H1 (cell line): ENCODE measurements at regions not wholly inside any gene's neighbourhood (a gene's known extent, or its start where the extent isn't known, plus 50 kb on each side); places are given as distances from the start of the nearest gene placed in this dataset.

Experiments
- CTCF ChIA-PET: fragments of 300-600 bp; sonication (Branson Sonifier 250); formaldehyde crosslinking; loops from one replicate; lab custom pipeline; 2021; ENCODE audit not compliant: partially characterized antibody; lab: Charles Lee
- POLR2A ChIA-PET: fragments of 300-600 bp; sonication (Branson Sonifier 250); formaldehyde crosslinking; loops from one replicate; lab custom pipeline; 2021; ENCODE audit warnings: inconsistent platforms; ENCODE audit not compliant: partially characterized antibody; lab: Charles Lee
- DNase-seq, 2 experiments: peaks; one replicate each; pipeline versions ENCODE4 v3.0.0 to v3.0.0-alpha.2; 2010 to 2022; ENCODE audit warnings: low spot score in 2 of 2, low read depth in 1 of 2, mixed read lengths in 1 of 2
- FAIRE-seq: peaks from 2 replicates; lab custom pipeline; 2011; peaks lifted over from hg19 to GRCh38; lab: Jason Lieb, UNC
- H2AFZ ChIP-seq: 2 replicates; pipeline ENCODE4 v1.8.1; 2012; ENCODE audit warnings: low read length, inconsistent platforms
- H2AK5ac ChIP-seq: 2 replicates; pipeline ENCODE4 v1.6.1; 2013; ENCODE audit warnings: low read depth, low read length
- H2BK120ac ChIP-seq: replicated peaks from 2 replicates; pipeline ENCODE3; 2013; ENCODE audit warnings: low read depth, low read length, inconsistent platforms
- H2BK12ac ChIP-seq: 2 replicates; pipeline ENCODE4 v1.6.1; 2013; ENCODE audit warnings: low read depth, low read length
- H2BK15ac ChIP-seq: 2 replicates; pipeline ENCODE4 v1.6.1; 2013; ENCODE audit warnings: low read length
- H2BK20ac ChIP-seq: 2 replicates; pipeline ENCODE4 v1.6.1; 2013; ENCODE audit warnings: low read length
- H2BK5ac ChIP-seq: 2 replicates; pipeline ENCODE4 v1.6.1; 2013; ENCODE audit warnings: low read depth, low read length
- H3K14ac ChIP-seq: 2 replicates; pipeline ENCODE4 v1.6.1; 2013; ENCODE audit warnings: inconsistent platforms; ENCODE audit not compliant: insufficient read length
- H3K18ac ChIP-seq: 2 replicates; pipeline ENCODE4 v1.6.1; 2013; ENCODE audit warnings: low read length; ENCODE audit errors: extremely low read depth
- H3K23ac ChIP-seq: 2 replicates; pipeline ENCODE4 v1.6.1; 2013; ENCODE audit warnings: inconsistent platforms; ENCODE audit not compliant: insufficient read length
- H3K23me2 ChIP-seq: 2 replicates; pipeline ENCODE4 v1.6.1; 2013; ENCODE audit warnings: low read depth, low read length
- H3K27ac ChIP-seq: 2 replicates; pipeline ENCODE4 v1.6.1; 2011; ENCODE audit warnings: low read depth, low read length, inconsistent platforms
- H3K27me3 ChIP-seq, 4 experiments: replicated peaks in 1 of 4; 1 replicate in 1 of 4; 2 replicates in 3 of 4; pipeline versions ENCODE4 v1.6.1 to v1.8.1; 2011 to 2013; ENCODE audit warnings: low read length in 3 of 4, mild to moderate bottlenecking in 3 of 4, inconsistent platforms in 2 of 4, mixed read lengths in 2 of 4, moderate library complexity in 1 of 4; ENCODE audit not compliant: control insufficient read depth in 3 of 4, insufficient read depth in 3 of 4; ENCODE audit errors: extremely low read depth in 1 of 4
- H3K36me3 ChIP-seq, 4 experiments: 2 replicates each; pipeline versions ENCODE4 v1.6.1 to v1.8.1; 2011 to 2013; ENCODE audit warnings: mild to moderate bottlenecking in 4 of 4, low read length in 3 of 4, moderate library complexity in 2 of 4, control low read depth in 1 of 4, inconsistent platforms in 1 of 4; ENCODE audit not compliant: insufficient read depth in 4 of 4, control insufficient read depth in 2 of 4
- H3K4ac ChIP-seq: replicated peaks from 2 replicates; pipeline ENCODE3; 2013; ENCODE audit warnings: low read length, low read depth, mixed read lengths, inconsistent platforms; ENCODE audit not compliant: insufficient read length
- H3K4me1 ChIP-seq, 4 experiments: replicated peaks in 1 of 4; 1 replicate in 1 of 4; 2 replicates in 3 of 4; pipeline versions ENCODE4 v1.6.1 to v1.8.1; 2011 to 2013; ENCODE audit warnings: low read length in 3 of 4, inconsistent platforms in 2 of 4, mixed read lengths in 1 of 4; ENCODE audit not compliant: insufficient read depth in 4 of 4, control insufficient read depth in 3 of 4
- H3K4me2 ChIP-seq, 2 experiments: 2 replicates each; pipeline versions ENCODE4 v1.6.1 to v1.8.1; 2011 to 2013; ENCODE audit warnings: low read depth in 2 of 2, low read length in 2 of 2, control low read depth in 1 of 2, inconsistent platforms in 1 of 2, mild to moderate bottlenecking in 1 of 2; ENCODE audit not compliant: insufficient read depth in 1 of 2
- H3K4me3 ChIP-seq, 4 experiments: fragments of 200-600, 300-600 bp in 1 of 4; sonication (generic), shearing (Covaris generic), sonication (Bioruptor Twin) in 1 of 4; 2 replicates each; pipeline versions ENCODE4 v1.5.1 to v1.8.1; 2011 to 2016; ENCODE audit warnings: low read length in 4 of 4, low read depth in 3 of 4, control low read depth in 2 of 4, inconsistent platforms in 2 of 4, mild to moderate bottlenecking in 2 of 4, mixed read lengths in 1 of 4, moderate library complexity in 1 of 4; ENCODE audit not compliant: insufficient read depth in 2 of 4; ENCODE audit errors: extremely low read depth in 1 of 4
- H3K56ac ChIP-seq: replicated peaks from 2 replicates; pipeline ENCODE3; 2013; ENCODE audit warnings: low read depth, mild to moderate bottlenecking, mixed read lengths, low read length, inconsistent platforms; ENCODE audit not compliant: insufficient read length
- H3K79me1 ChIP-seq: 2 replicates; pipeline ENCODE4 v1.6.1; 2013; ENCODE audit warnings: low read depth, low read length, control low read depth
- H3K79me2 ChIP-seq, 2 experiments: 2 replicates each; pipeline versions ENCODE4 v1.6.1 to v1.8.1; 2012 to 2013; ENCODE audit warnings: low read length in 2 of 2, mild to moderate bottlenecking in 2 of 2, inconsistent platforms in 1 of 2; ENCODE audit not compliant: insufficient read depth in 2 of 2, control insufficient read depth in 1 of 2
- H3K9ac ChIP-seq, 4 experiments: replicated peaks in 1 of 4; 1 replicate in 1 of 4; 2 replicates in 3 of 4; pipeline versions ENCODE4 v1.6.1 to v1.8.1; 2011 to 2013; ENCODE audit warnings: low read depth in 3 of 4, low read length in 3 of 4, control low read depth in 2 of 4, mild to moderate bottlenecking in 2 of 4, moderate library complexity in 2 of 4, inconsistent platforms in 1 of 4; ENCODE audit errors: extremely low read depth in 1 of 4
- H3K9me3 ChIP-seq, 2 experiments: 2 replicates each; pipeline versions ENCODE4 v1.6.1 to v1.8.1; 2012 to 2013; ENCODE audit warnings: mild to moderate bottlenecking in 2 of 2, moderate library complexity in 2 of 2, control low read depth in 1 of 2, inconsistent platforms in 1 of 2, low read depth in 1 of 2, low read length in 1 of 2, mixed read lengths in 1 of 2; ENCODE audit not compliant: insufficient read depth in 2 of 2
- H4K20me1 ChIP-seq, 2 experiments: replicated peaks in 1 of 2; 2 replicates each; pipeline versions ENCODE3 to v1.8.1; 2011 to 2013; ENCODE audit warnings: inconsistent platforms in 2 of 2, low read length in 2 of 2, mild to moderate bottlenecking in 1 of 2; ENCODE audit not compliant: insufficient read depth in 2 of 2, control insufficient read depth in 1 of 2
- H4K5ac ChIP-seq: 2 replicates; pipeline ENCODE4 v1.6.1; 2013; ENCODE audit warnings: low read length, low read depth, mixed read lengths, inconsistent platforms; ENCODE audit not compliant: insufficient read length
- H4K8ac ChIP-seq: 2 replicates; pipeline ENCODE4 v1.8.0; 2013; ENCODE audit warnings: mild to moderate bottlenecking, moderate library complexity, low read length, inconsistent platforms; ENCODE audit not compliant: insufficient read depth; ENCODE audit errors: extremely low read depth
- H4K91ac ChIP-seq: replicated peaks from 2 replicates; pipeline ENCODE3; 2013; ENCODE audit warnings: low read length, mixed read lengths, inconsistent platforms; ENCODE audit not compliant: insufficient read length
- CBX5 ChIP-seq: fragments of 300-800, 300-1000 bp; sonication (generic); IDR thresholded peaks from 2 replicates; pipeline ENCODE4 v1.7.1; 2016; ENCODE audit warnings: antibody characterized with exemption, low read length, low read depth
- CHD1 ChIP-seq: IDR thresholded peaks from 2 replicates; pipeline ENCODE4 v1.6.1; 2012; ENCODE audit warnings: low read depth, low read length, improper control_type of control experiment
- KDM1A ChIP-seq: fragments of 200-600, 300-600 bp; sonication (generic); IDR thresholded peaks from 2 replicates; pipeline ENCODE4 v1.7.1; 2016; ENCODE audit warnings: mild to moderate bottlenecking, low read length, borderline replicate concordance
- NRF1 ChIP-seq: IDR thresholded peaks from 2 replicates; pipeline ENCODE4 v1.6.1; 2011; ENCODE audit warnings: mild to moderate bottlenecking, low read depth, low read length, improper control_type of control experiment
- POLR2AphosphoS5 ChIP-seq: IDR thresholded peaks from 2 replicates; pipeline ENCODE4 v1.6.1; 2011; ENCODE audit warnings: low read depth, low read length
- POU5F1 ChIP-seq: IDR thresholded peaks from 2 replicates; pipeline ENCODE4 v1.6.1; 2011; ENCODE audit warnings: low read depth, mild to moderate bottlenecking, low read length, moderate library complexity
- RNF2 ChIP-seq: fragments of 200-900, 300-1000 bp; sonication (generic); IDR thresholded peaks from 2 replicates; pipeline ENCODE4 v1.7.1; 2016; ENCODE audit warnings: borderline replicate concordance, low read depth, mild to moderate bottlenecking, antibody characterized with exemption, low read length; ENCODE audit not compliant: poor library complexity, severe bottlenecking; ENCODE audit errors: missing control alignments
- SIRT6 ChIP-seq: IDR thresholded peaks from one replicate; pipeline ENCODE4 v1.7.1; 2012; ENCODE audit warnings: low read length, inconsistent platforms
- SIX5 ChIP-seq: IDR thresholded peaks from 2 replicates; pipeline ENCODE4 v1.6.1; 2011; ENCODE audit warnings: mild to moderate bottlenecking, low read depth, low read length
- SP1 ChIP-seq: IDR thresholded peaks from 2 replicates; pipeline ENCODE4 v1.6.1; 2011; ENCODE audit warnings: low read depth, low read length
- WGBS, 2 experiments: shearing (Covaris generic) in 1 of 2; methylation state at CpG; one replicate each; pipeline versions ENCODE4 v1.1.6 to v1.1.7; 2013 to 2015; ENCODE audit warnings: low lambda C conversion rate in 2 of 2, mixed read lengths in 2 of 2, inconsistent platforms in 1 of 2, low coverage in 1 of 2, missing lambda C conversion rate in 1 of 2; ENCODE audit not compliant: insufficient replicate concordance in 2 of 2, insufficient coverage in 1 of 2, insufficient read length in 1 of 2; ENCODE audit errors: extremely low coverage in 1 of 2, missing lambda C conversion rate in 1 of 2; 5-methylcytosine and 5-hydroxymethylcytosine counted together
- TF ChIP-seq, protein P1 (sequence below): IDR thresholded peaks from 2 replicates; pipeline ENCODE4 v1.6.1; 2012; ENCODE audit warnings: inconsistent platforms

GRCh38 chr22:49266561-49267519, 560.8 kb downstream of the BRD1 start:
- Histone ChIP-seq H2BK120ac (peak overlapping the region; percentile 91), H4K8ac (peak overlapping the region; percentile 57), H3K27ac (no peak overlapping the region), H2BK12ac (peak overlapping the region; percentile 32; the same call in 1 of the 2 replicates), H3K18ac (peak overlapping the region; percentile 78; the same call in 1 of the 2 replicates), H3K27me3 (peaks cover 1 to 17% (median 14%) of the 10 kb centered on the region in 4 experiments; a peak in 6 of 7 replicates), H3K79me2 (no peaks in the 10 kb centered on the region), H3K79me1 (no peaks in the 10 kb centered on the region), H3K4me2 (no peak overlapping the region), H4K20me1 (no peaks in the 10 kb centered on the region), H3K9ac (no peak overlapping the region), H3K23ac (no peak overlapping the region), H2BK5ac (peak overlapping the region; percentile 57; the same call in 1 of the 2 replicates), H3K23me2 (peaks cover 5% of the 10 kb centered on the region; the same call in 1 of the 2 replicates), H3K4me3 (no peak overlapping the region), H3K56ac (no peak overlapping the region), H4K91ac (peak overlapping the region; percentile 97), H3K4me1 (peaks cover 7 to 25% (median 18%) of the 10 kb centered on the region in 4 experiments), H2AK5ac (no peak overlapping the region; the same call in 1 of the 2 replicates), H3K9me3 (no peaks in the 10 kb centered on the region), H2BK20ac (peak overlapping the region; percentile 100; the same call in 1 of the 2 replicates), H2BK15ac (peak overlapping the region; percentile 99; the same call in 1 of the 2 replicates), H3K4ac (no peak overlapping the region), H4K5ac (no peak overlapping the region), H3K14ac (no peak overlapping the region), H3K36me3 (no peaks in the 10 kb centered on the region), H2AFZ (peak overlapping the region; percentile 42; the same call in 1 of the 2 replicates)
- DNase-seq = no peak
- ChIA-PET CTCF (interaction anchor here (0.7 to 1.3 kb wide), 2 partner anchors 68 to 220 kb away, joined by 3 to 4 read pairs; no protein-coding TSS in a partner anchor), POLR2A (interaction anchor here (0.9 kb wide), 1 partner anchor 70 kb away, joined by 3 read pairs; no protein-coding TSS in a partner anchor)
- no peak for FAIRE-seq
- WGBS, 2 experiments = 74% methylated on average over 45 of the region's 53 CpGs; no CpG with 5 or more reads in 1 of the 2 experiments
- TF ChIP-seq KDM1A (no peak), NRF1 (no peak), SIX5 (no peak), CBX5 (no peak), POLR2AphosphoS5 (no peak), RNF2 (no peak), SP1 (no peak), SIRT6 (no peak), CHD1 (no peak), POU5F1 (no peak)
- TF ChIP-seq, protein P1, sequence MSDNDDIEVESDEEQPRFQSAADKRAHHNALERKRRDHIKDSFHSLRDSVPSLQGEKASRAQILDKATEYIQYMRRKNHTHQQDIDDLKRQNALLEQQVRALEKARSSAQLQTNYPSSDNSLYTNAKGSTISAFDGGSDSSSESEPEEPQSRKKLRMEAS = no peak
